ENCODE measurements at regions not wholly inside any gene's neighbourhood (a gene's known extent, or its start where the extent isn't known, plus 50 kb on each side); places are given as distances from the start of the nearest gene placed in this dataset.

GRCh38 chr2:151083856-151084795 lies 177.5 kb downstream of the RBM43 start:
- TF ChIP-seq EZH2phosphoT487 (IDR thresholded peaks at IDR 0.05) (no peak), EZH2 (IDR thresholded peaks at IDR 0.05) (no peak)
- TF ChIP-seq, protein P1, sequence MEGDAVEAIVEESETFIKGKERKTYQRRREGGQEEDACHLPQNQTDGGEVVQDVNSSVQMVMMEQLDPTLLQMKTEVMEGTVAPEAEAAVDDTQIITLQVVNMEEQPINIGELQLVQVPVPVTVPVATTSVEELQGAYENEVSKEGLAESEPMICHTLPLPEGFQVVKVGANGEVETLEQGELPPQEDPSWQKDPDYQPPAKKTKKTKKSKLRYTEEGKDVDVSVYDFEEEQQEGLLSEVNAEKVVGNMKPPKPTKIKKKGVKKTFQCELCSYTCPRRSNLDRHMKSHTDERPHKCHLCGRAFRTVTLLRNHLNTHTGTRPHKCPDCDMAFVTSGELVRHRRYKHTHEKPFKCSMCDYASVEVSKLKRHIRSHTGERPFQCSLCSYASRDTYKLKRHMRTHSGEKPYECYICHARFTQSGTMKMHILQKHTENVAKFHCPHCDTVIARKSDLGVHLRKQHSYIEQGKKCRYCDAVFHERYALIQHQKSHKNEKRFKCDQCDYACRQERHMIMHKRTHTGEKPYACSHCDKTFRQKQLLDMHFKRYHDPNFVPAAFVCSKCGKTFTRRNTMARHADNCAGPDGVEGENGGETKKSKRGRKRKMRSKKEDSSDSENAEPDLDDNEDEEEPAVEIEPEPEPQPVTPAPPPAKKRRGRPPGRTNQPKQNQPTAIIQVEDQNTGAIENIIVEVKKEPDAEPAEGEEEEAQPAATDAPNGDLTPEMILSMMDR (IDR thresholded peaks at IDR 0.05) = no peak
- H3K9me3 ChIP-seq (ENCODE audit: low read depth) = no peaks in the 10 kb centered on the region
- no peaks in the 10 kb centered on the region for H3K79me2 ChIP-seq (ENCODE audit: low read depth)
- H3K9ac ChIP-seq = no peak overlapping the region
- H2AFZ ChIP-seq (replicated peaks) = no peak overlapping the region
- no peak overlapping the region for H3K4me2 ChIP-seq
- H3K4me3 Mint-ChIP-seq = no peak overlapping the region
- H3F3A ChIP-seq (ENCODE audit: low read depth) = no peaks in the 10 kb centered on the region
- no peak for DNase-seq (ENCODE audit: low spot score)
- no peaks in the 10 kb centered on the region for H3K4me1 ChIP-seq
- no peaks in the 10 kb centered on the region for H3K36me3 Mint-ChIP-seq
- no peak overlapping the region for H3K27ac Mint-ChIP-seq
- no peaks in the 10 kb centered on the region for H3K27me3 ChIP-seq
- no peak overlapping the region for H3K27ac ChIP-seq
- H3K9me3 Mint-ChIP-seq = no peaks in the 10 kb centered on the region
- no peaks in the 10 kb centered on the region for H4K20me1 ChIP-seq (ENCODE audit: low read depth)
- no peak overlapping the region for H3K4me3 ChIP-seq
- no peaks in the 10 kb centered on the region for H3K36me3 ChIP-seq
- H3K4me1 Mint-ChIP-seq = no peaks in the 10 kb centered on the region
- no peaks in the 10 kb centered on the region for H3K27me3 Mint-ChIP-seq (ENCODE audit: insufficient read depth, low read depth)

DNA sequence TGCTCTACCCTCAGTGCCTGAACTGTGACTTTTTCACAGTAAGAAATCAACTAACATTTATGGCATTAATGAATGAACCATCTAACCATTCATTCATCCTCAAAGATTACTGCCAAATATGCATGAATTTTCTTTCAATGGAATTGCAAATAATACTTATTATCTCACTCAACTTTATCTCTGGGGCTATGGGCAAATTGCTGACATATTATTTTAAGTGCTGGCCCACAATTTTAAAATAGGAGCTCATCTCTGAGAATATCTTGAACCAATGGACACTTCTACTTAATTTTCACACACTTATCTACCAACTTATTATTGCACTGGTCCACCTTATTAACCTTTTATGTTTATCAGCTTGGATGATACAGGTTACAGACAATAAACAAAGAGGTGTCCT lies 182.8 kb downstream of the RBM43 start:
- Mint-ChIP-seq H3K36me3 (no peaks in the 10 kb centered on the region), H3K4me1 (no peaks in the 10 kb centered on the region), H3K9me3 (peaks cover 7% of the 10 kb centered on the region), H3K27me3 (ENCODE audit: insufficient read depth, low read depth) (no peaks in the 10 kb centered on the region), H3K4me3 (no peak overlapping the region), H3K27ac (no peak overlapping the region)
- no peak for DNase-seq (ENCODE audit: low spot score)
- Histone ChIP-seq H3K79me2 (ENCODE audit: low read depth) (no peaks in the 10 kb centered on the region), H3K36me3 (no peaks in the 10 kb centered on the region), H3K4me3 (no peak overlapping the region), H3K4me1 (no peaks in the 10 kb centered on the region), H3K9ac (no peak overlapping the region), H3K4me2 (no peak overlapping the region), H3K27me3 (no peaks in the 10 kb centered on the region), H3K27ac (no peak overlapping the region), H2AFZ (replicated peaks) (no peak overlapping the region), H3F3A (ENCODE audit: low read depth) (no peaks in the 10 kb centered on the region), H3K9me3 (ENCODE audit: low read depth) (no peaks in the 10 kb centered on the region), H4K20me1 (ENCODE audit: low read depth) (no peaks in the 10 kb centered on the region)
- TF ChIP-seq EZH2phosphoT487 (IDR thresholded peaks at IDR 0.05) (no peak), EZH2 (IDR thresholded peaks at IDR 0.05) (no peak)
- TF ChIP-seq, protein P1 (IDR thresholded peaks at IDR 0.05) = no peak

DNA sequence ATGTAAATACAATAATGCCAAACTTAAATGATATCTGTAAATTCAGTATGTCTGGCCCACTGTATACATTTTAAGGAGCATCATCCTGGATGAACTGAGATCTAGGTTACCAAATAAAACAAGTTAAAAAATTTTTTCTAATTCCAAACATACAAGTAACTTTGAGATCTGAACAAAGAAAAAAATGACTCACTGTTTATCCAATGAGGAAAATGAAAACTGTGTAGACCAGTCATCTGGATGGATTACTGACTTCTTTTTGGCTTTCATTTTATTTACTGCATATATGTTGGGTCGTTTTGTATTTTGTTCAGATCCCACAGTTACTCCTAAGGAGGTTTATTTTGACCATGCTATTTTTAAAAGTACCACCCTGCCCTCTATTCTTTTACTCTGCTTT lies 189.8 kb downstream of the RBM43 start:
- peaks cover 9% of the 10 kb centered on the region for H3K9me3 Mint-ChIP-seq
- no peaks in the 10 kb centered on the region for H3K27me3 Mint-ChIP-seq (ENCODE audit: insufficient read depth, low read depth)
- no peak overlapping the region for H3K4me3 Mint-ChIP-seq
- H3K4me1 ChIP-seq = peaks cover 4% of the 10 kb centered on the region
- H3K4me1 Mint-ChIP-seq = no peaks in the 10 kb centered on the region
- TF ChIP-seq EZH2phosphoT487 (IDR thresholded peaks at IDR 0.05) = no peak
- TF ChIP-seq, protein P1 (IDR thresholded peaks at IDR 0.05) = no peak
- TF ChIP-seq EZH2 (IDR thresholded peaks at IDR 0.05) = no peak
- no peaks in the 10 kb centered on the region for H3K36me3 ChIP-seq
- no peaks in the 10 kb centered on the region for H4K20me1 ChIP-seq (ENCODE audit: low read depth)
- H3K4me2 ChIP-seq = no peak overlapping the region
- H3K36me3 Mint-ChIP-seq = no peaks in the 10 kb centered on the region
- H3K9me3 ChIP-seq (ENCODE audit: low read depth) = no peaks in the 10 kb centered on the region
- no peaks in the 10 kb centered on the region for H3K79me2 ChIP-seq (ENCODE audit: low read depth)
- H3K4me3 ChIP-seq = no peak overlapping the region
- H3K27ac Mint-ChIP-seq = no peak overlapping the region
- no peak for DNase-seq (ENCODE audit: low spot score)
- peak overlapping the region; percentile 85 for H2AFZ ChIP-seq (replicated peaks)
- no peaks in the 10 kb centered on the region for H3K27me3 ChIP-seq
- H3K9ac ChIP-seq = no peak overlapping the region
- no peaks in the 10 kb centered on the region for H3F3A ChIP-seq (ENCODE audit: low read depth)
- no peak overlapping the region for H3K27ac ChIP-seq
